ENCODE measurements at regions not wholly inside any gene's neighbourhood (a gene's known extent, or its start where the extent isn't known, plus 50 kb on each side); places are given as distances from the start of the nearest gene placed in this dataset.
A peak's percentile ranks its signal among the peaks of the same experiment; 100 is the strongest.

DNA sequence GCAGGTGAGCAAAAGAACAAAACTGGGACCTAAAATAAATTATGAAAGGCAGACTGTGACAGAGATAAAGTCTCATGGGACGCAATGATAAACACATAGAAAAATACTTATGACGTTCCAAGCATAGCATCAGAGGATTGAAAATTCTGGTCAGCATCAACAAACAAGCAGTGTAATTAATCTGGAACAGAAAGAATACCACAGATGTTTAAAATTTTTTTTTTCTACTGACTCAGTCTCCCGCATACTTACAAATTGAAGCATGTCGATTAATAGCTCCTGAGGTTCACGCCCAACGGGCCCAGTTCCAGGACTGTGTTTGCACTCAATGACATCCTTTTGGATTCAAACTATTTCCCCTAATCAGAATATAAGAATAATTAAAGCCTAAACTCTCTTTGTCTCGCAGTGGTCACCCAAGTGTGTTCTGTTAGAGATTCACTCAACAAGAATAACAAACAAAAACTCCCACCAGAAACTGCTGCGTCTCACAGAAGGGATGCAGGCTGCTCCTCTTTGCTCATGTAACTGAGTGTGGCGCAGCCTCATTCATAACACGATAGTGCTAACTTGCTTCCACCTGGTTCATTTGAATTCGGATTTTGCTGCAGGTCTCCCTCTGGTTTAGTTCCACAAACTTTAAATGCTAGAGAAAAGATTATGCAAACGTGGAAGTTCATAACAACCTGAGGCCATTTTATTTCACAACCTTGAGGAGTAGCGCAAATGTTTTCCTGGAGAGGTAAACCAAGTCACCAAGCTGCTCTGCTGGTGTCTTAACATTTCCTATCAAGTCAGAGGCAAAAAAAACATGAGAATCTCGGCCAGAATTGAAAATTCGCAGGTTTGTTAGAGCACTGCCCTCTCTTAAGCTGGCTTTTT, 69.0 kb upstream of the CITED2 start (continued):
- TF ChIP-seq ZNF280B (CRISPR knock-in tag; IDR thresholded peaks at IDR 0.05) (no peak), CBFA2T3 (IDR thresholded peaks at IDR 0.05) (peak; percentile 57), CBX2 (IDR thresholded peaks at IDR 0.05; ENCODE audit: insufficient read depth, low read length, poor library complexity, severe bottlenecking) (no peak), MAFG (tag; conservative IDR thresholded peaks at IDR 0.05) (no peak), ZFP36 (IDR thresholded peaks at IDR 0.05; ENCODE audit: low read depth, low read length, partially characterized antibody) (no peak), POLR2AphosphoS5 (IDR thresholded peaks at IDR 0.05; ENCODE audit: control insufficient read depth, insufficient read depth, low read depth, low read length) (no peak), SMARCA5 (IDR thresholded peaks at IDR 0.05) (no peak), TCF3 (CRISPR knock-in tag; IDR thresholded peaks at IDR 0.05) (peak; percentile 31; the same call in 1 of the 2 replicates), PKNOX1 (IDR thresholded peaks at IDR 0.05) (0 out of 2 replicates have a peak, but pooled peaks have one; percentile 25), ZNF253 (CRISPR knock-in tag; conservative IDR thresholded peaks at IDR 0.05) (no peak), RAD21 (CRISPR knock-in tag; conservative IDR thresholded peaks at IDR 0.05 in 1 of 2, IDR thresholded peaks at IDR 0.05 in 1 of 2) (0 out of 4 replicates have a peak, but pooled peaks of 1 of the 2 experiments have one; percentile 10), CREB1 (IDR thresholded peaks at IDR 0.05) (peak; percentile 15; the same call in 1 of the 2 replicates), CREB1 (CRISPR knock-in tag; IDR thresholded peaks at IDR 0.05) (no peak; the same call in 1 of the 2 replicates), E2F5 (CRISPR knock-in tag; IDR thresholded peaks at IDR 0.05) (no peak)
- TF ChIP-seq, protein P1, sequence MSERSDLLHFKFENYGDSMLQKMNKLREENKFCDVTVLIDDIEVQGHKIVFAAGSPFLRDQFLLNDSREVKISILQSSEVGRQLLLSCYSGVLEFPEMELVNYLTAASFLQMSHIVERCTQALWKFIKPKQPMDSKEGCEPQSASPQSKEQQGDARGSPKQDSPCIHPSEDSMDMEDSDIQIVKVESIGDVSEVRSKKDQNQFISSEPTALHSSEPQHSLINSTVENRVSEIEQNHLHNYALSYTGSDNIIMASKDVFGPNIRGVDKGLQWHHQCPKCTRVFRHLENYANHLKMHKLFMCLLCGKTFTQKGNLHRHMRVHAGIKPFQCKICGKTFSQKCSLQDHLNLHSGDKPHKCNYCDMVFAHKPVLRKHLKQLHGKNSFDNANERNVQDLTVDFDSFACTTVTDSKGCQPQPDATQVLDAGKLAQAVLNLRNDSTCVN (CRISPR knock-in tag; IDR thresholded peaks at IDR 0.05), result no peak

All from K562 (cell line).